ENCODE measurements at regions not wholly inside any gene's neighbourhood (a gene's known extent, or its start where the extent isn't known, plus 50 kb on each side); places are given as distances from the start of the nearest gene placed in this dataset.

GRCh38 chr4:10963958-10964703 is 279.6 kb upstream of the CLNK start:
- no peak overlapping the region for H3K27ac Mint-ChIP-seq
- no peak overlapping the region for H3K4me3 Mint-ChIP-seq (ENCODE audit: low read depth)
- H3K9me3 Mint-ChIP-seq (ENCODE audit: low read depth): no peaks in the 10 kb centered on the region
- TF ChIP-seq CTCF (IDR thresholded peaks at IDR 0.05; ENCODE audit: unreplicated experiment): no peak
- H3K27me3 Mint-ChIP-seq: peaks cover 7% of the 10 kb centered on the region
- no peaks in the 10 kb centered on the region for H3K36me3 Mint-ChIP-seq (ENCODE audit: insufficient read depth)
- no peak for DNase-seq (ENCODE audit: low spot score, unreplicated experiment)
- H3K4me1 Mint-ChIP-seq (ENCODE audit: low read depth): peaks cover 13% of the 10 kb centered on the region

DNA sequence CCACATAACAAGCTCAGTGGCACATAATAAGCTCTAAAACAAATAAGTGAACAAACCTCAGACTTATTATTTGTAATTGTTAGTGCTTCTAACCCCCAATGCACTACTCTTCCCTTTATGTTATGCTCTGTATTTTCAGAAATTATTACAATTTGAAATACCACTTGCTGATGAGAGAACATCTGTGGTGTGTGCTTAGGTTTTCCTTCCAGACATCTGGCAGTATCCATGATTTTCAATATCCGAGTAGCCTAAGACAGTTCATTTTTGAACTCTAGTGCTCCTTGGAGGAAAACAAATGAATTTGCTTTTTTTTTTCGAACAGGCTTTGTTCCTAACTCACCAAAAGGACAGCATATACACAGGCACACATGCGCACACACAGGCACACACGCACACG is 278.7 kb upstream of the CLNK start:
- Mint-ChIP-seq H3K36me3 (ENCODE audit: insufficient read depth) (no peaks in the 10 kb centered on the region), H3K4me1 (ENCODE audit: low read depth) (peaks cover 21% of the 10 kb centered on the region), H3K4me3 (ENCODE audit: low read depth) (no peak overlapping the region), H3K27me3 (peaks cover 12% of the 10 kb centered on the region), H3K9me3 (ENCODE audit: low read depth) (no peaks in the 10 kb centered on the region), H3K27ac (no peak overlapping the region)
- no peak for DNase-seq (ENCODE audit: low spot score, unreplicated experiment)
- no peak for TF ChIP-seq CTCF (IDR thresholded peaks at IDR 0.05; ENCODE audit: unreplicated experiment)

DNA sequence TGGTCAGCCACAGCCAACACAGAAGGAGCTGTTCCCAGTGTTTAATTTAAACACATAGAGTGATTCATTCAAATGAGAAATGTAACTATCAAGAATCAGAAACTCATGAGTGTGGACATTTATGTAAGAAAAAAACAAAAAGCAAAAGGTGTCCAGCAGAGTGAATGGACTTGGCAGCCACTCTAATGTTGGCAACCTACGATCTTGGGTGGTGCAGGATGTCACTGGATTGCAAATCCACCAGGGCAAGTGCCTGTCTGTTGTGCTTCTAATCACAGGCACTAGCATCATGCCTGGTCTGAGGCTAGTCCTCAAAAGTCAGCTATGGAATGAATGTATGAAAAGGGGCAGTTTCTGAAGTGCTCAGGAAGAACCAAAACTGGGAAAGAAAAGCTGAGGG is 277.7 kb upstream of the CLNK start:
- no peak for DNase-seq (ENCODE audit: low spot score, unreplicated experiment)
- H3K36me3 Mint-ChIP-seq (ENCODE audit: insufficient read depth): no peaks in the 10 kb centered on the region
- H3K9me3 Mint-ChIP-seq (ENCODE audit: low read depth): no peaks in the 10 kb centered on the region
- H3K27ac Mint-ChIP-seq: no peak overlapping the region
- peaks cover 15% of the 10 kb centered on the region for H3K27me3 Mint-ChIP-seq
- TF ChIP-seq CTCF (IDR thresholded peaks at IDR 0.05; ENCODE audit: unreplicated experiment): no peak
- no peak overlapping the region for H3K4me3 Mint-ChIP-seq (ENCODE audit: low read depth)
- peaks cover 23% of the 10 kb centered on the region for H3K4me1 Mint-ChIP-seq (ENCODE audit: low read depth)

DNA sequence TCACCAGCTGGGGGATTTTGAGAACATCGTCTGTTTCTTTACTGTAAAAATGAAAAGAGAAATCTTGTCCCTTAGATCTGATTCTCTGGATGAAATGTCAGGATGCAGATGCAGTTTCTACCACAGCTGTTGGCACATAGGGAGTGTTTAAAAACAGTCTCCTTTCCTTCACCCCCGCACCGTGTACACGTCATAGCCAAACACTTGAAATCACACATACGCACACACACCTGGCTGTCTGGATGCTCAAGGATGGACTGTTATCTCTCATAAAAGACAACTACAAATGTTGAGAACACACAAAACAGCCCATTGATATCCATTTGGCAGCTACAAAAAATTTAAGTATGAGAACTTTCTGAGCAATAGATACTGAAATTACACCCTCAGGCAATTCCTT is 275.8 kb upstream of the CLNK start:
- Mint-ChIP-seq H3K4me1 (ENCODE audit: low read depth) (peaks cover 23% of the 10 kb centered on the region), H3K27ac (no peak overlapping the region), H3K9me3 (ENCODE audit: low read depth) (peaks cover 3% of the 10 kb centered on the region), H3K4me3 (ENCODE audit: low read depth) (no peak overlapping the region), H3K27me3 (peaks cover 15% of the 10 kb centered on the region), H3K36me3 (ENCODE audit: insufficient read depth) (no peaks in the 10 kb centered on the region)
- no peak for TF ChIP-seq CTCF (IDR thresholded peaks at IDR 0.05; ENCODE audit: unreplicated experiment)
- DNase-seq (ENCODE audit: low spot score, unreplicated experiment): no peak

- peaks cover 3% of the 10 kb centered on the region for H3K9me3 Mint-ChIP-seq (ENCODE audit: low read depth)
- peaks cover 15% of the 10 kb centered on the region for H3K27me3 Mint-ChIP-seq
- no peak overlapping the region for H3K4me3 Mint-ChIP-seq (ENCODE audit: low read depth)
- H3K36me3 Mint-ChIP-seq (ENCODE audit: insufficient read depth): no peaks in the 10 kb centered on the region
- no peak for DNase-seq (ENCODE audit: low spot score, unreplicated experiment)
- H3K27ac Mint-ChIP-seq: no peak overlapping the region
- no peak for TF ChIP-seq CTCF (IDR thresholded peaks at IDR 0.05; ENCODE audit: unreplicated experiment)
- H3K4me1 Mint-ChIP-seq (ENCODE audit: low read depth): peaks cover 16% of the 10 kb centered on the region
Measured at GRCh38 chr4:10959586-10959985, 275.0 kb upstream of the CLNK start.

All from progenitor cell of endocrine pancreas (in vitro differentiated cells).